ENCODE measurements at regions not wholly inside any gene's neighbourhood (a gene's known extent, or its start where the extent isn't known, plus 50 kb on each side); places are given as distances from the start of the nearest gene placed in this dataset.

DNA sequence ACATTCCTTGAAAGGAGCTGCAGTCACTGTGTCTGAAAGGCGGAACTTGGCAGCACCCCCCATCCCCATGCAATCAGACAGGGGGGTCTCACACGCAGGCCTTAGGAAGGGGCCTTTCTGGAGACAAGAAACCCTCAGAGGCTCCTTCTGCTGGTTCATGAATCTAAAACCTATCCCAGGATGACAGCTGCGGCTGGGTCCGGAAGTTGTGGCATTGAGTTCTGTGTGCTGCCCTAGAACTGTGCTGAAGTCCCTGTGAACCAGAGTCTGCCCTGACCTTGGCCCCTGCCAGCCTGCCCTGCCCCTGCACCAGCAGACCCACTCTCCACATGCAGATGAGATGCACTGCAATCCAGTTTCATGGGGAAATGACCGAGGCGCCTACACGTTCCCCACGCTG, 268.0 kb downstream of the CTTN start:
- peaks cover 59% of the 10 kb centered on the region for H3K27me3 Mint-ChIP-seq (ENCODE audit: low read depth, unreplicated experiment)
- H3K79me2 ChIP-seq (ENCODE audit: insufficient read depth, low read length): no peaks in the 10 kb centered on the region
- H3K27ac Mint-ChIP-seq (ENCODE audit: unreplicated experiment): no peak overlapping the region
- H3K36me3 Mint-ChIP-seq (ENCODE audit: low read depth, unreplicated experiment): peaks cover 9% of the 10 kb centered on the region
- peaks cover 4% of the 10 kb centered on the region for H3K27me3 ChIP-seq (ENCODE audit: insufficient read depth, low read length)
- no peak for DNase-seq (ENCODE audit: low read depth)
- no peaks in the 10 kb centered on the region for H4K20me1 ChIP-seq (ENCODE audit: insufficient read depth, low read length)
- no peaks in the 10 kb centered on the region for H3K9me3 Mint-ChIP-seq (ENCODE audit: unreplicated experiment)
- TF ChIP-seq EZH2 (IDR thresholded peaks at IDR 0.05; ENCODE audit: insufficient read depth, low read length): no peak
- TF ChIP-seq, protein P1, sequence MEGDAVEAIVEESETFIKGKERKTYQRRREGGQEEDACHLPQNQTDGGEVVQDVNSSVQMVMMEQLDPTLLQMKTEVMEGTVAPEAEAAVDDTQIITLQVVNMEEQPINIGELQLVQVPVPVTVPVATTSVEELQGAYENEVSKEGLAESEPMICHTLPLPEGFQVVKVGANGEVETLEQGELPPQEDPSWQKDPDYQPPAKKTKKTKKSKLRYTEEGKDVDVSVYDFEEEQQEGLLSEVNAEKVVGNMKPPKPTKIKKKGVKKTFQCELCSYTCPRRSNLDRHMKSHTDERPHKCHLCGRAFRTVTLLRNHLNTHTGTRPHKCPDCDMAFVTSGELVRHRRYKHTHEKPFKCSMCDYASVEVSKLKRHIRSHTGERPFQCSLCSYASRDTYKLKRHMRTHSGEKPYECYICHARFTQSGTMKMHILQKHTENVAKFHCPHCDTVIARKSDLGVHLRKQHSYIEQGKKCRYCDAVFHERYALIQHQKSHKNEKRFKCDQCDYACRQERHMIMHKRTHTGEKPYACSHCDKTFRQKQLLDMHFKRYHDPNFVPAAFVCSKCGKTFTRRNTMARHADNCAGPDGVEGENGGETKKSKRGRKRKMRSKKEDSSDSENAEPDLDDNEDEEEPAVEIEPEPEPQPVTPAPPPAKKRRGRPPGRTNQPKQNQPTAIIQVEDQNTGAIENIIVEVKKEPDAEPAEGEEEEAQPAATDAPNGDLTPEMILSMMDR (IDR thresholded peaks at IDR 0.05; ENCODE audit: insufficient read depth, low read depth, low read length): no peak
- no peak overlapping the region for H3K4me3 ChIP-seq (ENCODE audit: insufficient read depth, low read depth, low read length)
- no peak overlapping the region for H2AFZ ChIP-seq (ENCODE audit: low read depth, low read length)
- peaks cover 7% of the 10 kb centered on the region for H3K4me1 Mint-ChIP-seq (ENCODE audit: low read depth, unreplicated experiment)
- peaks cover 4% of the 10 kb centered on the region for H3K4me1 ChIP-seq (ENCODE audit: insufficient read depth, low read length)
- no peak overlapping the region for H3K9ac ChIP-seq (ENCODE audit: low read length)
- no peak overlapping the region for H3K4me2 ChIP-seq (ENCODE audit: low read length)
- H3K4me3 Mint-ChIP-seq (ENCODE audit: unreplicated experiment): no peak overlapping the region
- H3K27ac ChIP-seq (ENCODE audit: low read depth, low read length): no peak overlapping the region
- no peaks in the 10 kb centered on the region for H3K9me3 ChIP-seq (ENCODE audit: insufficient read depth, low read depth, low read length)
- no peaks in the 10 kb centered on the region for H3K36me3 ChIP-seq (ENCODE audit: insufficient read depth, low read length)
- no peak for FAIRE-seq

DNA sequence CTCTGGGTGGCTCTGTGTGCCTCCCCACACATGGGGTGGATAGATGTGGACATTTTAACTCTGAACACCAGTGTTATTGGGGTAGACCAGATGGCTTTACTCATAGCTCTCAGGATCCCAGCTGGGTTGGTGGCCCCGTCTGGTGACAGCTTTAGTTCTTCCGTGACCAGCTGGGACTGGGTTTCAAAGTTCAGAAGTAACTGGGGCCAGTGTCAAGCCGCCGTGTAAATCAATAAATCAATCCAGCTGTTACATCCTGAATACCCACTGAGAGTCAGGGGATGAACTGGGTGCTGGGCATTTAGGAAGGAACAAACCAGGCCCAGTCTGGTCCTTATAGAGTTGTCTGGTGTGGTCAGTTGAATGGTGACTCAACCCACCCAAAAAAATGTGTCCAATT, 269.4 kb downstream of the CTTN start:
- Histone ChIP-seq H2AFZ (ENCODE audit: low read depth, low read length) (no peak overlapping the region), H3K4me1 (ENCODE audit: insufficient read depth, low read length) (no peaks in the 10 kb centered on the region), H3K4me2 (ENCODE audit: low read length) (no peak overlapping the region), H3K79me2 (ENCODE audit: insufficient read depth, low read length) (no peaks in the 10 kb centered on the region), H3K4me3 (ENCODE audit: insufficient read depth, low read depth, low read length) (no peak overlapping the region), H3K9ac (ENCODE audit: low read length) (no peak overlapping the region), H3K9me3 (ENCODE audit: insufficient read depth, low read depth, low read length) (no peaks in the 10 kb centered on the region), H3K27me3 (ENCODE audit: insufficient read depth, low read length) (no peaks in the 10 kb centered on the region), H3K36me3 (ENCODE audit: insufficient read depth, low read length) (no peaks in the 10 kb centered on the region), H4K20me1 (ENCODE audit: insufficient read depth, low read length) (no peaks in the 10 kb centered on the region), H3K27ac (ENCODE audit: low read depth, low read length) (no peak overlapping the region)
- FAIRE-seq (no peak), DNase-seq (ENCODE audit: low read depth) (no peak)
- Mint-ChIP-seq H3K27me3 (ENCODE audit: low read depth, unreplicated experiment) (peaks cover 61% of the 10 kb centered on the region), H3K9me3 (ENCODE audit: unreplicated experiment) (no peaks in the 10 kb centered on the region), H3K4me3 (ENCODE audit: unreplicated experiment) (no peak overlapping the region), H3K36me3 (ENCODE audit: low read depth, unreplicated experiment) (peaks cover 9% of the 10 kb centered on the region), H3K27ac (ENCODE audit: unreplicated experiment) (no peak overlapping the region), H3K4me1 (ENCODE audit: low read depth, unreplicated experiment) (peaks cover under 1% of the 10 kb centered on the region)
- TF ChIP-seq, protein P1 (IDR thresholded peaks at IDR 0.05; ENCODE audit: insufficient read depth, low read depth, low read length): no peak
- TF ChIP-seq EZH2 (IDR thresholded peaks at IDR 0.05; ENCODE audit: insufficient read depth, low read length): no peak

DNA sequence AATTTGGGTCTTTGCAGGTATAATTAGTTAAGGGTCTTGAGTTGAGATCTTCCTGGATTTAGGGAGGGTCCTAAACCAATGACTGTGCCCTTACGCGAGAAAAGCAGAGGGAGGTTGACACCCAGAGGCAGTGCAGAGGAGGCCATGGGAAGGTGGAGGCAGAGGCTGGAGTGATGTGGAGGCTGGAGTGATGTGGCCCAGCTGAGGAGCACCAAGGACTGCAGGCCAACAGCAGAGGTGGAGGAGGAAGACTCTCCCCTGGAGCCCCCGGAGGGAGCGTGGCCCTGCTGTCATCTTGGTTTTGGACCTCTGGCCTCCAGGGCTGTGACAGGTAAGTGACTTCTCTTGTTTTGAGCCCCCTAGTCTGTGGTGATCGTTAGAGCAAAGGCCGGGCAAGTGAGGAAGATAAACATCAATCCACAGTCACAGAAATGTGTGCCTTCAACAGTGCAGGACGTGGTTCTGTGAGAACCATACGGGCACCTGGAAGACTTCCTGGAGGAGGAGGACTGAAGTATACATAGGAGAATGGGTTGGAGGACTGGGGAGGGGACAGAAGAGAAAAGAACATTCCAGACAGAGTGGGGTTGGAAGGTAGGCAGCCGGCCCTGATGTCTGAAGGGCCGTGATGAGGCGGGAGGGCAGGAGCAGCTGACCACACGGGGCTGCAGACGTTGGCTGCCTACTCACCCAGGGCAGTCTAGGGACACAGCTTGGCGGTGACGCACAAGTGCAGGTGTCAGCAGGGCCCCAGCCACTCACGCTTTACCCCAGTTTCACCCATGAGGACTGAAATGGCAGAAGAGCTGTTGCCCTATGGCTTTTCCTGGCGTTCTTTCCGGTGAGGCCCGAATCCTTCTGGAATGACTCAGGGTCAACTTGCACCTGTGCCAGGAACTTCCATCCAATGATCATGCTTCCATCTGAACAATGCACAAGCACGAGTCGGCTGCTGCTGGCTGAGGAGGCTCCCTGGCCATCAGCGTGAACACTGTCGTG, 270.2 kb downstream of the CTTN start:
- Mint-ChIP-seq H3K9me3 (ENCODE audit: unreplicated experiment) (peaks cover under 1% of the 10 kb centered on the region), H3K4me1 (ENCODE audit: low read depth, unreplicated experiment) (no peaks in the 10 kb centered on the region)
- H2AFZ ChIP-seq (ENCODE audit: low read depth, low read length): no peak overlapping the region

More for the DNA sequence above, 270.2 kb downstream of the CTTN start:
- Mint-ChIP-seq H3K27ac (ENCODE audit: unreplicated experiment) (no peak overlapping the region), H3K27me3 (ENCODE audit: low read depth, unreplicated experiment) (peaks cover 63% of the 10 kb centered on the region), H3K4me3 (ENCODE audit: unreplicated experiment) (no peak overlapping the region), H3K36me3 (ENCODE audit: low read depth, unreplicated experiment) (peaks cover 9% of the 10 kb centered on the region)
- no peak overlapping the region for H3K9ac ChIP-seq (ENCODE audit: low read length)
- TF ChIP-seq, protein P1 (IDR thresholded peaks at IDR 0.05; ENCODE audit: insufficient read depth, low read depth, low read length): no peak
- no peak for TF ChIP-seq EZH2 (IDR thresholded peaks at IDR 0.05; ENCODE audit: insufficient read depth, low read length)
- no peak overlapping the region for H3K27ac ChIP-seq (ENCODE audit: low read depth, low read length)
- no peak overlapping the region for H3K4me3 ChIP-seq (ENCODE audit: insufficient read depth, low read depth, low read length)
- no peaks in the 10 kb centered on the region for H3K27me3 ChIP-seq (ENCODE audit: insufficient read depth, low read length)
- no peaks in the 10 kb centered on the region for H3K79me2 ChIP-seq (ENCODE audit: insufficient read depth, low read length)
- no peaks in the 10 kb centered on the region for H4K20me1 ChIP-seq (ENCODE audit: insufficient read depth, low read length)
- DNase-seq (ENCODE audit: low read depth) (peak; percentile 24), FAIRE-seq (no peak)
- no peaks in the 10 kb centered on the region for H3K9me3 ChIP-seq (ENCODE audit: insufficient read depth, low read depth, low read length)
- no peaks in the 10 kb centered on the region for H3K4me1 ChIP-seq (ENCODE audit: insufficient read depth, low read length)
- no peaks in the 10 kb centered on the region for H3K36me3 ChIP-seq (ENCODE audit: insufficient read depth, low read length)
- H3K4me2 ChIP-seq (ENCODE audit: low read length): no peak overlapping the region
